ENCODE measurements at regions not wholly inside any gene's neighbourhood (a gene's known extent, or its start where the extent isn't known, plus 50 kb on each side); places are given as distances from the start of the nearest gene placed in this dataset.

DNA sequence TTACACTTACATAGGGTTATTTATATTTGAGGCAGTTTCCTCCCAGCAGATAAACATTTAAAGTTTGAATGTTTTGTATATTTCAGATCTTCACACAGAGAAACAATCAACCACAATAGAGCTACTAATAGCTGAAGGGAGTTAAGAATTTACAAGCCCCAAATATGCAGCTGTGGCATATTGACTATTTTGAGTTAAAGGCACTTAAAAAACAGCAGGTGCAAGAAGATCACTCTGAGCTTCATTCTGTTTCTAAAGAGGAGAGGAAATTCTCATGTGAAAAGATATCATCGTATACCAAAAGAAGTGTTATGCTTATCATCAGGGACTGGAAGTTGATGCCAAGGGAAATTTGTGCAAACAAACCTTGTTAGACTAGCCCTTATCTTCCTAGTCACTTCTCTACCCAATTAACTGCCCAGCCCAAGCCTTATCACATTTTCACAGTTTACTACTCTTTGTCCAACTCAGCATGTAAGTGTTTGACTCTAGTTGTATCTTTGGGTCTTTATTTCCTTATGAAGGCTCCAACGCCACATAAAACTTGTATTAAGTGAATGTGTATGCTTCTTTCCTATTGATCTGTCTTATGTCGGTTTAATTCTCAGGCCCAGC lies 66.3 kb upstream of the COG2 start:
- no peak for DNase-seq
- Mint-ChIP-seq H3K27me3 (ENCODE audit: unreplicated experiment) (no peaks in the 10 kb centered on the region), H3K9me3 (ENCODE audit: low read depth, unreplicated experiment) (no peaks in the 10 kb centered on the region), H3K27ac (ENCODE audit: unreplicated experiment) (no peak overlapping the region), H3K4me3 (ENCODE audit: low read depth, unreplicated experiment) (no peak overlapping the region), H3K4me1 (ENCODE audit: low read depth, unreplicated experiment) (peaks cover 46% of the 10 kb centered on the region), H3K36me3 (ENCODE audit: insufficient read depth, unreplicated experiment) (peaks cover 12% of the 10 kb centered on the region)
- TF ChIP-seq, protein P1, sequence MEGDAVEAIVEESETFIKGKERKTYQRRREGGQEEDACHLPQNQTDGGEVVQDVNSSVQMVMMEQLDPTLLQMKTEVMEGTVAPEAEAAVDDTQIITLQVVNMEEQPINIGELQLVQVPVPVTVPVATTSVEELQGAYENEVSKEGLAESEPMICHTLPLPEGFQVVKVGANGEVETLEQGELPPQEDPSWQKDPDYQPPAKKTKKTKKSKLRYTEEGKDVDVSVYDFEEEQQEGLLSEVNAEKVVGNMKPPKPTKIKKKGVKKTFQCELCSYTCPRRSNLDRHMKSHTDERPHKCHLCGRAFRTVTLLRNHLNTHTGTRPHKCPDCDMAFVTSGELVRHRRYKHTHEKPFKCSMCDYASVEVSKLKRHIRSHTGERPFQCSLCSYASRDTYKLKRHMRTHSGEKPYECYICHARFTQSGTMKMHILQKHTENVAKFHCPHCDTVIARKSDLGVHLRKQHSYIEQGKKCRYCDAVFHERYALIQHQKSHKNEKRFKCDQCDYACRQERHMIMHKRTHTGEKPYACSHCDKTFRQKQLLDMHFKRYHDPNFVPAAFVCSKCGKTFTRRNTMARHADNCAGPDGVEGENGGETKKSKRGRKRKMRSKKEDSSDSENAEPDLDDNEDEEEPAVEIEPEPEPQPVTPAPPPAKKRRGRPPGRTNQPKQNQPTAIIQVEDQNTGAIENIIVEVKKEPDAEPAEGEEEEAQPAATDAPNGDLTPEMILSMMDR (IDR thresholded peaks at IDR 0.05; ENCODE audit: unreplicated experiment), result no peak
- BruUV-seq (replicated peaks), result no TSS peak
- intact Hi-C loops (cut with micrococcal nuclease; ENCODE audit: unreplicated experiment), result no loop called here
- CTCF ChIA-PET, result interaction anchor here (0.9 kb wide), 2 partner anchors 14 to 20 kb away, joined by 3 to 4 read pairs; no protein-coding TSS in a partner anchor

DNA sequence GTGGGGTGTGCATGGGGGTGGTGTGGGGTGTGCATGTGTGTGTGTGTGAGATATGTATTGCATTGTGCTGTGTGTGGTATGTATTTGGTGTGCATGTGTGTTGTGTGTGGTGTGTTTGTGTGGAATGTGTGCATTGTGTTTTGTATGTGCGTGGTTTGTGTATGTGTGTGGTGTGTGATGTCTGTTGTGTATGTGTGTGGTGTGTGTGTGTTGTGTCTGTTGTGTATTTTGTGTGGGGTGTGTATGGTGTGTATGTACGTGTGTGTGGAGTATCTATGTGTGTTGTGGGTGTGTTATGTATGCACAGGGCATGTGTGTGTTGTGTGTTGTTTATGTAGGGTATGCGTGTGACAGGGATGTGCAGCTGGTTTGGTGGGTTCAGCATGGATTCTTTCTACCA lies 67.8 kb upstream of the COG2 start:
- no TSS peak for BruUV-seq (replicated peaks)
- Mint-ChIP-seq H3K4me1 (ENCODE audit: low read depth, unreplicated experiment) (peaks cover 61% of the 10 kb centered on the region), H3K4me3 (ENCODE audit: low read depth, unreplicated experiment) (no peak overlapping the region), H3K27me3 (ENCODE audit: unreplicated experiment) (no peaks in the 10 kb centered on the region), H3K27ac (ENCODE audit: unreplicated experiment) (peak overlapping the region; percentile 1), H3K9me3 (ENCODE audit: low read depth, unreplicated experiment) (no peaks in the 10 kb centered on the region), H3K36me3 (ENCODE audit: insufficient read depth, unreplicated experiment) (peaks cover 12% of the 10 kb centered on the region)
- CTCF ChIA-PET, result no interaction called here
- DNase-seq, result no peak
- intact Hi-C loops (cut with micrococcal nuclease; ENCODE audit: unreplicated experiment), result loop anchor here (5.0 kb wide), 2 partner anchors 68 to 108 kb away; partner anchors contain the start of gene COG2
- TF ChIP-seq, protein P1 (IDR thresholded peaks at IDR 0.05; ENCODE audit: unreplicated experiment), result no peak

- no peak for DNase-seq
- CTCF ChIA-PET, result interaction anchor here (0.6 to 1.5 kb wide), 2 partner anchors 8 to 51 kb away, joined by 3 to 5 read pairs; no protein-coding TSS in a partner anchor
- no TSS peak for BruUV-seq (replicated peaks)
- Mint-ChIP-seq H3K27me3 (ENCODE audit: unreplicated experiment) (no peaks in the 10 kb centered on the region), H3K9me3 (ENCODE audit: low read depth, unreplicated experiment) (no peaks in the 10 kb centered on the region), H3K4me1 (ENCODE audit: low read depth, unreplicated experiment) (peaks cover 68% of the 10 kb centered on the region), H3K27ac (ENCODE audit: unreplicated experiment) (no peak overlapping the region), H3K36me3 (ENCODE audit: insufficient read depth, unreplicated experiment) (peaks cover 12% of the 10 kb centered on the region), H3K4me3 (ENCODE audit: low read depth, unreplicated experiment) (no peak overlapping the region)
- intact Hi-C loops (cut with micrococcal nuclease; ENCODE audit: unreplicated experiment), result loop anchor here (5.0 kb wide), 2 partner anchors 69 to 109 kb away; partner anchors contain the start of gene COG2
- TF ChIP-seq, protein P1 (IDR thresholded peaks at IDR 0.05; ENCODE audit: unreplicated experiment), result no peak
Measured at GRCh38 chr1:230573658-230574057, 68.6 kb upstream of the COG2 start.

DNA sequence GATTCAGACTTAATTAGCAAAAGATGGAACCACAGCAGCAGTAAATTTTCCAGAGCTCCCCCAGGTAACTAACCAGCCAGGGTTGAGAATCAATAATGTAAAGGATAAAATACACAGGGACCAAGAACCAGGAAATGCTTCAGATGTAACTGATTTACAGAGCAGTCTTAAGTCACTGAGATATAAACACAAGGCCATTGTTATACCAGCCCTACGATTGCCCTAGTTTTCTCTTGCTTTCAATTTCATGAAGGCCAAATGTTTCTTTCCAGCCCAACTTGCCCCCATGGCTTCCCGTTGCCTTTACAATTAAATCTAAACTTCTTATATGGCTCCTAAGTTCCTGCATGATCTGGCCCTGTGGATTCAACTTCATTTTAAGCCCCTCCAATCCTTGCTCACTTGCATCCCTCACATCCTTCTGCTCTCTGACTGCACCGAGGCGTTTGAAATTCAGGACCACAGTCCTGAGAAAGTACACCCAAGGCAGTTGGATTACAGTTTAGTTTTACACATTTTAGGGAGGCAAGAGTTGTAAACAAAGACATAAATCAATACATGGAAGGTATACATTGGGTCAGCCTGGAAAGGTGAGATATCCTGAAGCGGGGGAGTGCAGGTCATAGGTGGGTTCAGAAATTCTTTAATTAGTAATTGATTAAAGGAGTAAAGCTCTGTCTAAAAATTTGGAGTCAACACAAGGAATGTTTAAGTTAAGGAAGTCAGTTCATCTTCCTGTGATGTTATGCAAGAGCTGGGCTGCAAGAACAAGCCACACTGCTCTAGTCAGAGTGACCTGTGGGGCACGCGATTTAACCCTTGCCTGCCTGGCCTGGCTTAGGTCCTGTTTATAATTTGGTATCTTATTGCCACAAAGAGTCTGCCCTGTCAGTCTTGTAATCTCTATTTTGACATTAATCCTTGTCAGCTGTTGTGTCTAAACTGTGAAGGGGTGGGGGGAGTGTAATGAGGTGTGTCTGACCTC lies 69.9 kb upstream of the COG2 start:
- peak; percentile 74 for DNase-seq
- BruUV-seq (replicated peaks), result no TSS peak
- Mint-ChIP-seq H3K27me3 (ENCODE audit: unreplicated experiment) (no peaks in the 10 kb centered on the region), H3K4me3 (ENCODE audit: low read depth, unreplicated experiment) (peak overlapping the region; percentile 62), H3K4me1 (ENCODE audit: low read depth, unreplicated experiment) (peaks cover 81% of the 10 kb centered on the region), H3K36me3 (ENCODE audit: insufficient read depth, unreplicated experiment) (peaks cover 19% of the 10 kb centered on the region), H3K9me3 (ENCODE audit: low read depth, unreplicated experiment) (no peaks in the 10 kb centered on the region), H3K27ac (ENCODE audit: unreplicated experiment) (peak overlapping the region; percentile 87)
- intact Hi-C loops (cut with micrococcal nuclease; ENCODE audit: unreplicated experiment), result loop anchor here (5.0 kb wide), 2 partner anchors 70 to 110 kb away; partner anchors contain the start of gene COG2
- CTCF ChIA-PET, result interaction anchor here (1.0 to 1.5 kb wide), 4 partner anchors 9 to 96 kb away, joined by 3 to 5 read pairs (median 4); no protein-coding TSS in a partner anchor
- TF ChIP-seq, protein P1 (IDR thresholded peaks at IDR 0.05; ENCODE audit: unreplicated experiment), result no peak

All from Calu3 (cell line).